IMR-90 (cell line): ENCODE measurements at regions not wholly inside any gene's neighbourhood (a gene's known extent, or its start where the extent isn't known, plus 50 kb on each side); places are given as distances from the start of the nearest gene placed in this dataset.

Source experiments
- ATAC-seq: fragments of 200-7000 bp; cut with Tn5 transposase; 2 replicates; pipeline ENCODE4 v1.9.1; 2020; ENCODE audit warnings: low read depth, mild to moderate bottlenecking, moderate library complexity
- BruUV-seq: library from RNA; stranded (reverse); fragments of 400-500 nt; replicated peaks from 2 replicates; lab custom pipeline; 2021; lab: Mats Ljungman, UMichigan
- CTCF ChIA-PET: fragments of 300-600 bp; formaldehyde crosslinking; extraction: SDS; loops from one replicate; lab custom pipeline; 2021; ENCODE audit warnings: antibody characterized with exemption; lab: Yijun Ruan, JAX
- POLR2A ChIA-PET: fragments of 300-600 bp; sonication (Branson Sonifier 250); formaldehyde crosslinking; loops from one replicate; lab custom pipeline; 2022; ENCODE audit warnings: antibody characterized with exemption; ENCODE audit not compliant: unreplicated experiment; lab: Charles Lee
- DNase-seq: peaks from one replicate; pipeline ENCODE4 v3.0.0; 2013
- H2AFZ ChIP-seq: replicated peaks from 2 replicates; pipeline ENCODE3; 2013; ENCODE audit warnings: low read length, mild to moderate bottlenecking; ENCODE audit not compliant: poor library complexity
- H2AK5ac ChIP-seq: 2 replicates; pipeline ENCODE4 v1.6.1; 2013; ENCODE audit warnings: low read depth, low read length, inconsistent platforms
- H2AK9ac ChIP-seq: replicated peaks from 2 replicates; pipeline ENCODE3; 2013; ENCODE audit warnings: mild to moderate bottlenecking, low read depth, low read length, moderate library complexity; ENCODE audit not compliant: poor library complexity
- H2BK120ac ChIP-seq: 2 replicates; pipeline ENCODE4 v1.6.1; 2013; ENCODE audit warnings: low read depth, low read length, inconsistent platforms
- H2BK15ac ChIP-seq: 3 replicates; pipeline ENCODE4 v1.6.1; 2013; ENCODE audit warnings: low read depth, low read length, inconsistent platforms
- H2BK20ac ChIP-seq: 2 replicates; pipeline ENCODE4 v1.6.1; 2013; ENCODE audit warnings: low read depth, mild to moderate bottlenecking, inconsistent platforms, low read length, moderate library complexity
- H2BK5ac ChIP-seq: 2 replicates; pipeline ENCODE4 v1.6.1; 2013; ENCODE audit warnings: mild to moderate bottlenecking, low read depth, low read length, inconsistent platforms; ENCODE audit not compliant: poor library complexity, severe bottlenecking
- H3K14ac ChIP-seq: replicated peaks from 2 replicates; pipeline ENCODE4 v1.6.1; 2013; ENCODE audit warnings: low read depth, low read length, inconsistent platforms
- H3K18ac ChIP-seq: 2 replicates; pipeline ENCODE4 v1.6.1; 2013; ENCODE audit warnings: low read depth, low read length, control low read depth
- H3K23ac ChIP-seq: 2 replicates; pipeline ENCODE4 v1.6.1; 2013; ENCODE audit warnings: low read depth, low read length, inconsistent platforms
- H3K27ac ChIP-seq: 2 replicates; pipeline ENCODE4 v1.5.1; 2013; ENCODE audit warnings: mild to moderate bottlenecking, control low read depth, low read length; ENCODE audit not compliant: insufficient read depth
- H3K27me3 ChIP-seq: 2 replicates; pipeline ENCODE4 v1.6.1; 2013; ENCODE audit warnings: low read length; ENCODE audit not compliant: control insufficient read depth, insufficient read depth
- H3K36me3 ChIP-seq: 2 replicates; pipeline ENCODE4 v1.6.1; 2013; ENCODE audit warnings: low read length, mixed read lengths; ENCODE audit not compliant: control insufficient read depth, insufficient read depth
- H3K4ac ChIP-seq: 2 replicates; pipeline ENCODE4 v1.6.1; 2013; ENCODE audit warnings: low read depth, low read length, inconsistent platforms
- H3K4me1 ChIP-seq: 2 replicates; pipeline ENCODE4 v1.6.1; 2013; ENCODE audit warnings: low read length, mixed read lengths; ENCODE audit not compliant: control insufficient read depth, insufficient read depth
- H3K4me2 ChIP-seq: 2 replicates; pipeline ENCODE4 v1.6.1; 2013; ENCODE audit warnings: low read depth, mild to moderate bottlenecking, control low read depth, low read length, moderate library complexity
- H3K4me3 ChIP-seq: 2 replicates; pipeline ENCODE4 v1.5.1; 2013; ENCODE audit warnings: low read depth, mild to moderate bottlenecking, control low read depth, low read length, moderate library complexity; ENCODE audit not compliant: insufficient read depth
- H3K56ac ChIP-seq: 2 replicates; pipeline ENCODE4 v1.6.1; 2013; ENCODE audit warnings: low read length, inconsistent platforms; ENCODE audit not compliant: insufficient read depth; ENCODE audit errors: extremely low read depth
- H3K79me1 ChIP-seq, 2 experiments: 2 replicates each; pipeline ENCODE4 v1.6.1; 2013; ENCODE audit warnings: low read length in 2 of 2, inconsistent platforms in 1 of 2, low read depth in 1 of 2
- H3K9ac ChIP-seq: 2 replicates; pipeline ENCODE4 v1.6.1; 2013; ENCODE audit warnings: low read depth, low read length, control low read depth
- H3K9me1 ChIP-seq: 2 replicates; pipeline ENCODE4 v1.6.1; 2013; ENCODE audit warnings: low read length, inconsistent platforms; ENCODE audit not compliant: insufficient read depth
- H3K9me3 ChIP-seq: 2 replicates; pipeline ENCODE4 v1.6.1; 2013; ENCODE audit warnings: low read length; ENCODE audit not compliant: control insufficient read depth, insufficient read depth
- H4K20me1 ChIP-seq: 2 replicates; pipeline ENCODE4 v1.6.1; 2013; ENCODE audit warnings: low read length, inconsistent platforms; ENCODE audit not compliant: insufficient read depth
- H4K5ac ChIP-seq: 2 replicates; pipeline ENCODE4 v1.6.1; 2013; ENCODE audit warnings: mild to moderate bottlenecking, low read depth, low read length, control low read depth
- H4K8ac ChIP-seq, 2 experiments: 2 replicates each; pipeline ENCODE4 v1.6.1; 2013; ENCODE audit warnings: low read depth in 2 of 2, low read length in 2 of 2, control low read depth in 1 of 2, inconsistent platforms in 1 of 2
- H4K91ac ChIP-seq: 2 replicates; pipeline ENCODE4 v1.6.1; 2013; ENCODE audit warnings: low read depth, low read length, inconsistent platforms; ENCODE audit not compliant: insufficient read depth
- CTCF ChIP-seq: conservative IDR thresholded peaks from 2 replicates; pipeline ENCODE4 v1.5.1; 2012; ENCODE audit warnings: mild to moderate bottlenecking, low read depth, low read length, improper control_type of control experiment
- ELK1 ChIP-seq: fragments of 150-350 bp; IDR thresholded peaks from 2 replicates; pipeline ENCODE4 v1.6.1; 2016; ENCODE audit warnings: low read depth, mild to moderate bottlenecking, low read length, moderate library complexity, borderline replicate concordance
- FOS ChIP-seq: fragments of 150-350 bp; IDR thresholded peaks from 2 replicates; pipeline ENCODE4 v1.6.1; 2016; ENCODE audit warnings: low read depth, low read length
- MAZ ChIP-seq: IDR thresholded peaks from 2 replicates; pipeline ENCODE4 v1.6.1; 2012; ENCODE audit warnings: low read depth, mild to moderate bottlenecking, low read length, improper control_type of control experiment, moderate library complexity, borderline replicate concordance
- POLR2A ChIP-seq: IDR thresholded peaks from 2 replicates; pipeline ENCODE4 v1.6.1; 2012; ENCODE audit warnings: mild to moderate bottlenecking, low read depth, low read length
- RAD21 ChIP-seq: IDR thresholded peaks from 2 replicates; pipeline ENCODE4 v1.6.1; 2012; ENCODE audit warnings: low read length, improper control_type of control experiment
- RCOR1 ChIP-seq: IDR thresholded peaks from 2 replicates; pipeline ENCODE4 v1.6.1; 2012; ENCODE audit warnings: mild to moderate bottlenecking, low read length, improper control_type of control experiment; ENCODE audit not compliant: insufficient replicate concordance
- RFX5 ChIP-seq: IDR thresholded peaks from 2 replicates; pipeline ENCODE4 v1.8.0; 2012; ENCODE audit warnings: low read depth, mild to moderate bottlenecking, low read length, moderate library complexity
- SMC3 ChIP-seq: fragments of 150-350 bp; IDR thresholded peaks from 2 replicates; pipeline ENCODE4 v1.6.1; 2016; ENCODE audit warnings: low read depth, mild to moderate bottlenecking, antibody characterized with exemption, low read length, moderate library complexity
- WGBS, 2 experiments: methylation state at CpG; one replicate each; pipeline versions ENCODE4 v1.1.5 to v1.1.7; 2013; ENCODE audit warnings: missing lambda C conversion rate in 2 of 2; ENCODE audit not compliant: insufficient read length in 1 of 2; ENCODE audit errors: extremely low coverage in 2 of 2; 5-methylcytosine and 5-hydroxymethylcytosine counted together
- dilution Hi-C: fragments of 300-500 bp; cut with HindIII; formaldehyde crosslinking; loops from one replicate; pipeline ENCODE4 v1.14.3; 2018; ENCODE audit warnings: low sequenced_read_pairs; ENCODE audit not compliant: unreplicated experiment
- in situ Hi-C: fragments of 300-500 bp; cut with MboI; formaldehyde crosslinking; loops from 3 replicates; pipeline ENCODE4 v1.14.3; 2019; ENCODE audit warnings: low sequenced_read_pairs, inconsistent platforms, mixed read lengths
- intact Hi-C: fragments of 100-400 bp; cut with micrococcal nuclease; formaldehyde crosslinking; loops from 2 replicates; pipeline ENCODE4 v1.10.0; 2022
- TF ChIP-seq, protein P1 (sequence below): fragments of 150-350 bp; IDR thresholded peaks from 2 replicates; pipeline ENCODE4 v1.6.1; 2017; ENCODE audit warnings: mild to moderate bottlenecking, antibody characterized with exemption, low read length, low read depth

- Histone ChIP-seq H3K4ac (no peak overlapping the region), H3K79me1 (no peaks in the 10 kb centered on the region), H2BK15ac (no peak overlapping the region), H3K27ac (no peak overlapping the region), H3K36me3 (no peaks in the 10 kb centered on the region), H2AFZ (no peak overlapping the region), H2AK5ac (no peak overlapping the region), H3K18ac (no peak overlapping the region), H3K9ac (no peak overlapping the region), H4K91ac (no peak overlapping the region), H4K20me1 (no peaks in the 10 kb centered on the region), H3K4me1 (no peaks in the 10 kb centered on the region), H3K9me3 (no peaks in the 10 kb centered on the region), H3K9me1 (no peaks in the 10 kb centered on the region), H4K5ac (no peak overlapping the region), H3K4me3 (no peak overlapping the region), H3K4me2 (no peak overlapping the region), H2BK20ac (no peak overlapping the region), H3K14ac (no peak overlapping the region), H3K56ac (no peak overlapping the region), H3K23ac (no peak overlapping the region), H3K27me3 (no peaks in the 10 kb centered on the region), H2AK9ac (no peak overlapping the region), H2BK5ac (no peak overlapping the region), H4K8ac (no peak overlapping the region), H2BK120ac (no peak overlapping the region)
- WGBS, 2 experiments, result no CpG with 5 or more reads among the region's 2 CpGs
- ChIA-PET POLR2A (no interaction called here), CTCF (no interaction called here)
- intact Hi-C loops, result no loop called here
- ATAC-seq, result no peak
- no TSS peak for BruUV-seq
- dilution Hi-C loops, result no loop called here
- TF ChIP-seq POLR2A (no peak), SMC3 (no peak), FOS (no peak), RAD21 (no peak), ELK1 (no peak), MAZ (no peak), RCOR1 (no peak), RFX5 (no peak), CTCF (no peak)
- TF ChIP-seq, protein P1, sequence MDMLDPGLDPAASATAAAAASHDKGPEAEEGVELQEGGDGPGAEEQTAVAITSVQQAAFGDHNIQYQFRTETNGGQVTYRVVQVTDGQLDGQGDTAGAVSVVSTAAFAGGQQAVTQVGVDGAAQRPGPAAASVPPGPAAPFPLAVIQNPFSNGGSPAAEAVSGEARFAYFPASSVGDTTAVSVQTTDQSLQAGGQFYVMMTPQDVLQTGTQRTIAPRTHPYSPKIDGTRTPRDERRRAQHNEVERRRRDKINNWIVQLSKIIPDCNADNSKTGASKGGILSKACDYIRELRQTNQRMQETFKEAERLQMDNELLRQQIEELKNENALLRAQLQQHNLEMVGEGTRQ, result no peak
- no peak for DNase-seq
- in situ Hi-C loops, result no loop called here
Measured at GRCh38 chr4:29565256-29565655, 1154.9 kb upstream of the PCDH7 start.
